ENCODE measurements at regions not wholly inside any gene's neighbourhood (a gene's known extent, or its start where the extent isn't known, plus 50 kb on each side); places are given as distances from the start of the nearest gene placed in this dataset.

DNA sequence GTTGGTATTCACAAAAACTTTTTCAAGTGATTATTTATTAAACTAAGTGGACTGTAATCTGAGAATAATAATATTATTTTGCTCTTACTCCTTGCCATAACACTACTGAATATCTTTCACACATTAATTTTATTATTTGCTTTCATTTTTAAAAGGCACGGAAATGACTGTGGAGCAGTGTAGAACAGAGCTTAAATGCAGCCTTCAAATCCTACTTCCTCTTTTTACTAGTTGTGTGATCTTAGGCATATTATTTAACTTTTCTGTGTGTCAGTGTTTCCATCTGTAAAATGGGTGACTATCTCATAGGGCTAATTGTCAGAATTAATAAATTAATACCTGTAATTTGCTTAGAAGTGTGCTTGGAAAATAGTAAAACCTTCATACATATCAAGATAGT is 55.5 kb upstream of the SLC8A1 start:
- TF ChIP-seq CTCF (conservative IDR thresholded peaks at IDR 0.05; ENCODE audit: low read depth, low read length) = no peak
- H3K4me3 ChIP-seq (ENCODE audit: low read length) = no peak overlapping the region
- no peak for DNase-seq (ENCODE audit: low read depth)

DNA sequence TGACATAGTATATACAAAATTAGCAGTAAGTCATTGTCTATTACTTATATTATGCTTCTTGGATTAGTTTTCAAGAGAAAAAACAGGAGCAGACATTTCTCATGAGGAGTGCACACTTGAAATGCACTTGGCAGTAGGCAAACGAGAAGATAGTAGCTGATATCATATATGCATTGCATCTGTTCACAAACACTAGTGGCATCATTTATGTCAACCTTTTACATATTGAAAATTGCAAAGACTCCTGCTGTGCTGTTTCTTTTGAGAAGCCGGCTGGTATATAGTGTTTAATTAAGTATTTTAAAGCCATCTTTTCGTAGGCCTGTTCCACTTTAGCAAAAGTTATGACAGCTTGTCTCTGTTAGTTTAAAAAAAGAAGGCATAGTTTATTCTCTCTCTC is 58.4 kb upstream of the SLC8A1 start:
- H3K4me3 ChIP-seq (ENCODE audit: low read length) = no peak overlapping the region
- DNase-seq (ENCODE audit: low read depth) = no peak

GRCh38 chr2:40511661-40512213 is 59.8 kb upstream of the SLC8A1 start:
- no peak for TF ChIP-seq CTCF (conservative IDR thresholded peaks at IDR 0.05; ENCODE audit: low read depth, low read length)
- no peak overlapping the region for H3K4me3 ChIP-seq (ENCODE audit: low read length)
- no peak for DNase-seq (ENCODE audit: low read depth)

More for the DNA sequence above, 58.4 kb upstream of the SLC8A1 start:
- TF ChIP-seq CTCF (conservative IDR thresholded peaks at IDR 0.05; ENCODE audit: low read depth, low read length) = no peak

DNA sequence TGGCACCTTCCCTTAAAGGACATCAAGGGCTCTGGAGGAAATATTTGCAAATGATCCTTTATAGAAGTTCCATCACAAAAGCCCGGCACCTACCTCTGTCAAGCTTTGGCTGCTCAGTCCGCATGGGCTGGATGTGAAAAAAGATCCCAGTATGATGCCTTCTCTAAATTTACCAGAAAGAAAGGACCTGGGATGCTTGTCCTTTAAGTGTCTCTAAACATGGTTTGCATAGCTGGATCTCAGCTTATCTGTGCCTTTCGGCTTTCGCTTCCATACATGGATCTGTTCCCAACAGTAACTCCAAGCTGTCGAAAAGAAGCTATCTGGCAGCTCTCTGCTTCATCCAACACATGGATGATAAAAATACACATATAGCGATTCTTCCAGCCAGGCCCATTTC is 60.4 kb upstream of the SLC8A1 start:
- no peak for TF ChIP-seq CTCF (conservative IDR thresholded peaks at IDR 0.05; ENCODE audit: low read depth, low read length)
- no peak for DNase-seq (ENCODE audit: low read depth)
- H3K4me3 ChIP-seq (ENCODE audit: low read length) = no peak overlapping the region

GRCh38 chr2:40513201-40513600 is 61.3 kb upstream of the SLC8A1 start:
- DNase-seq (ENCODE audit: low read depth) = no peak
- TF ChIP-seq CTCF (conservative IDR thresholded peaks at IDR 0.05; ENCODE audit: low read depth, low read length) = no peak

GRCh38 chr2:40516604-40517003 is 64.7 kb upstream of the SLC8A1 start:
- no peak overlapping the region for H3K4me3 ChIP-seq (ENCODE audit: low read length)
- TF ChIP-seq CTCF (conservative IDR thresholded peaks at IDR 0.05; ENCODE audit: low read depth, low read length) = no peak
- no peak for DNase-seq (ENCODE audit: low read depth)

More at GRCh38 chr2:40513201-40513600, 61.3 kb upstream of the SLC8A1 start:
- H3K4me3 ChIP-seq (ENCODE audit: low read length) = no peak overlapping the region

- H3K4me3 ChIP-seq (ENCODE audit: low read length) = no peak overlapping the region
- no peak for TF ChIP-seq CTCF (conservative IDR thresholded peaks at IDR 0.05; ENCODE audit: low read depth, low read length)
- no peak for DNase-seq (ENCODE audit: low read depth)
Observed at GRCh38 chr2:40528564-40528963, 76.7 kb upstream of the SLC8A1 start.

Data from retinal pigment epithelial cell (primary cell).